Mammary epithelial cell (primary cell): ENCODE measurements at regions not wholly inside any gene's neighbourhood (a gene's known extent, or its start where the extent isn't known, plus 50 kb on each side); places are given as distances from the start of the nearest gene placed in this dataset.

ENCODE experiments used
- EZH2 ChIP-seq: IDR thresholded peaks from 2 replicates; pipeline ENCODE4 v1.6.1; 2012; ENCODE audit warnings: low read length, inconsistent platforms, borderline replicate concordance
- TF ChIP-seq, protein P1 (sequence below), 2 donors: IDR thresholded peaks in 1 of 2; conservative IDR thresholded peaks in 1 of 2; 2 replicates each; pipeline ENCODE4 v1.5.1; 2011 to 2012; ENCODE audit warnings: inconsistent platforms in 2 of 2, low read length in 2 of 2, mild to moderate bottlenecking in 2 of 2, control low read depth in 1 of 2, low read depth in 1 of 2; ENCODE audit not compliant: insufficient read depth in 1 of 2; ENCODE audit errors: extremely low read depth in 1 of 2

DNA sequence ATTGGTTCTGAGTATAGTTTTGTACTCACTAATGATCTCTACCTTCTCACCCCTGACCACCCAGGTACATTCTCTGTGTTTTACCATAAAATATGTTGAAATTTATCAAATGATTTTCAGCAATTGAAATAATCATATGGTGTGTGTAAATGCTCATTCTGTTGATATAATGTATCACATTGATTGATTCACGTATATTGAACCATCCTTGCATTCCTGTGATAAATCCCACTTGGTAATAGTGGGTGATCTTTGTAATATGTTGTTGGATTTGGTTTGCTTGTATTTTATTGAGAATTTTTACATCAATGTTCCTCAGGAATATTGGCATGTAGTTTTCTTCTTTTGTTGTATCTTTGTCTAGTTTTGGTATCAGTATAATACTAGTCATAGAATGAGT, 1497.6 kb downstream of the OTOL1 start:
- TF ChIP-seq, protein P1, sequence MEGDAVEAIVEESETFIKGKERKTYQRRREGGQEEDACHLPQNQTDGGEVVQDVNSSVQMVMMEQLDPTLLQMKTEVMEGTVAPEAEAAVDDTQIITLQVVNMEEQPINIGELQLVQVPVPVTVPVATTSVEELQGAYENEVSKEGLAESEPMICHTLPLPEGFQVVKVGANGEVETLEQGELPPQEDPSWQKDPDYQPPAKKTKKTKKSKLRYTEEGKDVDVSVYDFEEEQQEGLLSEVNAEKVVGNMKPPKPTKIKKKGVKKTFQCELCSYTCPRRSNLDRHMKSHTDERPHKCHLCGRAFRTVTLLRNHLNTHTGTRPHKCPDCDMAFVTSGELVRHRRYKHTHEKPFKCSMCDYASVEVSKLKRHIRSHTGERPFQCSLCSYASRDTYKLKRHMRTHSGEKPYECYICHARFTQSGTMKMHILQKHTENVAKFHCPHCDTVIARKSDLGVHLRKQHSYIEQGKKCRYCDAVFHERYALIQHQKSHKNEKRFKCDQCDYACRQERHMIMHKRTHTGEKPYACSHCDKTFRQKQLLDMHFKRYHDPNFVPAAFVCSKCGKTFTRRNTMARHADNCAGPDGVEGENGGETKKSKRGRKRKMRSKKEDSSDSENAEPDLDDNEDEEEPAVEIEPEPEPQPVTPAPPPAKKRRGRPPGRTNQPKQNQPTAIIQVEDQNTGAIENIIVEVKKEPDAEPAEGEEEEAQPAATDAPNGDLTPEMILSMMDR (conservative IDR thresholded peaks at IDR 0.05 in 1 of 2, IDR thresholded peaks at IDR 0.05 in 1 of 2; ENCODE audit: extremely low read depth in 1 of 2, insufficient read depth in 1 of 2, low read depth in 1 of 2, low read length in 2 of 2) = no peak
- TF ChIP-seq EZH2 = no peak
